ENCODE measurements at regions not wholly inside any gene's neighbourhood (a gene's known extent, or its start where the extent isn't known, plus 50 kb on each side); places are given as distances from the start of the nearest gene placed in this dataset.

GRCh38 chr4:129193357-129194100 is 97.6 kb downstream of the C4orf33 start:
- H3K27me3 Mint-ChIP-seq (ENCODE audit: insufficient read depth) = peaks cover 3% of the 10 kb centered on the region; the same call in 1 of the 2 replicates
- no peak overlapping the region for H3K4me3 Mint-ChIP-seq
- no peak for TF ChIP-seq CTCF (IDR thresholded peaks at IDR 0.05)
- no peaks in the 10 kb centered on the region for H3K36me3 Mint-ChIP-seq (ENCODE audit: low read depth)
- no peaks in the 10 kb centered on the region for H3K4me1 Mint-ChIP-seq (ENCODE audit: low read depth)
- no peak overlapping the region for H3K27ac Mint-ChIP-seq
- no peak for DNase-seq
- no peaks in the 10 kb centered on the region for H3K9me3 Mint-ChIP-seq

- Mint-ChIP-seq H3K9me3 (no peaks in the 10 kb centered on the region), H3K27me3 (ENCODE audit: insufficient read depth) (peaks cover 2% of the 10 kb centered on the region; the same call in 1 of the 2 replicates), H3K36me3 (ENCODE audit: low read depth) (no peaks in the 10 kb centered on the region), H3K4me1 (ENCODE audit: low read depth) (no peaks in the 10 kb centered on the region), H3K27ac (no peak overlapping the region), H3K4me3 (no peak overlapping the region)
- no peak for DNase-seq
- no peak for TF ChIP-seq CTCF (IDR thresholded peaks at IDR 0.05)
Observed at GRCh38 chr4:129208481-129208880, 112.5 kb downstream of the C4orf33 start.

GRCh38 chr4:129213692-129214091 is 117.7 kb downstream of the C4orf33 start:
- no peak for DNase-seq
- Mint-ChIP-seq H3K4me3 (no peak overlapping the region), H3K9me3 (no peaks in the 10 kb centered on the region), H3K4me1 (ENCODE audit: low read depth) (peaks cover 2% of the 10 kb centered on the region), H3K27me3 (ENCODE audit: insufficient read depth) (peaks cover 2% of the 10 kb centered on the region; the same call in 1 of the 2 replicates), H3K36me3 (ENCODE audit: low read depth) (no peaks in the 10 kb centered on the region), H3K27ac (no peak overlapping the region)
- TF ChIP-seq CTCF (IDR thresholded peaks at IDR 0.05) = no peak

- Mint-ChIP-seq H3K9me3 (no peaks in the 10 kb centered on the region), H3K27ac (no peak overlapping the region), H3K27me3 (ENCODE audit: insufficient read depth) (no peaks in the 10 kb centered on the region), H3K4me1 (ENCODE audit: low read depth) (peaks cover 6% of the 10 kb centered on the region), H3K36me3 (ENCODE audit: low read depth) (no peaks in the 10 kb centered on the region), H3K4me3 (no peak overlapping the region)
- no peak for TF ChIP-seq CTCF (IDR thresholded peaks at IDR 0.05)
- no peak for DNase-seq
Observed at GRCh38 chr4:129218360-129218759, 122.4 kb downstream of the C4orf33 start.

- TF ChIP-seq CTCF (IDR thresholded peaks at IDR 0.05) = no peak
- H3K36me3 Mint-ChIP-seq (ENCODE audit: low read depth) = no peaks in the 10 kb centered on the region
- H3K27ac Mint-ChIP-seq = no peak overlapping the region
- H3K27me3 Mint-ChIP-seq (ENCODE audit: insufficient read depth) = no peaks in the 10 kb centered on the region
- peaks cover 6% of the 10 kb centered on the region for H3K4me1 Mint-ChIP-seq (ENCODE audit: low read depth)
- no peak for DNase-seq
- no peak overlapping the region for H3K4me3 Mint-ChIP-seq
- no peaks in the 10 kb centered on the region for H3K9me3 Mint-ChIP-seq
Observed at GRCh38 chr4:129218897-129219296, 122.9 kb downstream of the C4orf33 start.
